ENCODE measurements at regions not wholly inside any gene's neighbourhood (a gene's known extent, or its start where the extent isn't known, plus 50 kb on each side); places are given as distances from the start of the nearest gene placed in this dataset.

DNA sequence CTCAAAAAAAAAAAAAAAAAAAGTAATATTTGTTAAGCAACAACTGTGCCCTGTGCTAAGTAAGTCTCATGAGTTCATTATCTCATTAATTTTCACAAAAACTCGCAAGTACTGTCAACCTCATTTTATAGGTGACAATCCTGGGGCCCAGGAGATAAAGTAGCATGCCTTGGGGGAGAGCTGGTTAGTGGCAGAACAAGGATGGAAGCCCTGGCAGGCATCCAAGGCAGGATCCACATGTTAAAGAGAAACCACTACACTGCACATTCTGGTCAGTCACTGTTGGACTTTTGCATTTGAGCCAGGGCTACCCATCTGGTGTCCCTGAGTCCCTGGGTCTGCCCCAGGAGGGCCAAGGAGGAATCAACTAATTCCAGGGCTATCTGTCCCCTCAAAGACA is 54.6 kb downstream of the ZFP36L2 start:
- FAIRE-seq = no peak
- TF ChIP-seq, protein P1, sequence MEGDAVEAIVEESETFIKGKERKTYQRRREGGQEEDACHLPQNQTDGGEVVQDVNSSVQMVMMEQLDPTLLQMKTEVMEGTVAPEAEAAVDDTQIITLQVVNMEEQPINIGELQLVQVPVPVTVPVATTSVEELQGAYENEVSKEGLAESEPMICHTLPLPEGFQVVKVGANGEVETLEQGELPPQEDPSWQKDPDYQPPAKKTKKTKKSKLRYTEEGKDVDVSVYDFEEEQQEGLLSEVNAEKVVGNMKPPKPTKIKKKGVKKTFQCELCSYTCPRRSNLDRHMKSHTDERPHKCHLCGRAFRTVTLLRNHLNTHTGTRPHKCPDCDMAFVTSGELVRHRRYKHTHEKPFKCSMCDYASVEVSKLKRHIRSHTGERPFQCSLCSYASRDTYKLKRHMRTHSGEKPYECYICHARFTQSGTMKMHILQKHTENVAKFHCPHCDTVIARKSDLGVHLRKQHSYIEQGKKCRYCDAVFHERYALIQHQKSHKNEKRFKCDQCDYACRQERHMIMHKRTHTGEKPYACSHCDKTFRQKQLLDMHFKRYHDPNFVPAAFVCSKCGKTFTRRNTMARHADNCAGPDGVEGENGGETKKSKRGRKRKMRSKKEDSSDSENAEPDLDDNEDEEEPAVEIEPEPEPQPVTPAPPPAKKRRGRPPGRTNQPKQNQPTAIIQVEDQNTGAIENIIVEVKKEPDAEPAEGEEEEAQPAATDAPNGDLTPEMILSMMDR (IDR thresholded peaks at IDR 0.05; ENCODE audit: insufficient read depth, missing control alignments) = no peak
- no peak for DNase-seq (ENCODE audit: insufficient read length, low spot score)

DNA sequence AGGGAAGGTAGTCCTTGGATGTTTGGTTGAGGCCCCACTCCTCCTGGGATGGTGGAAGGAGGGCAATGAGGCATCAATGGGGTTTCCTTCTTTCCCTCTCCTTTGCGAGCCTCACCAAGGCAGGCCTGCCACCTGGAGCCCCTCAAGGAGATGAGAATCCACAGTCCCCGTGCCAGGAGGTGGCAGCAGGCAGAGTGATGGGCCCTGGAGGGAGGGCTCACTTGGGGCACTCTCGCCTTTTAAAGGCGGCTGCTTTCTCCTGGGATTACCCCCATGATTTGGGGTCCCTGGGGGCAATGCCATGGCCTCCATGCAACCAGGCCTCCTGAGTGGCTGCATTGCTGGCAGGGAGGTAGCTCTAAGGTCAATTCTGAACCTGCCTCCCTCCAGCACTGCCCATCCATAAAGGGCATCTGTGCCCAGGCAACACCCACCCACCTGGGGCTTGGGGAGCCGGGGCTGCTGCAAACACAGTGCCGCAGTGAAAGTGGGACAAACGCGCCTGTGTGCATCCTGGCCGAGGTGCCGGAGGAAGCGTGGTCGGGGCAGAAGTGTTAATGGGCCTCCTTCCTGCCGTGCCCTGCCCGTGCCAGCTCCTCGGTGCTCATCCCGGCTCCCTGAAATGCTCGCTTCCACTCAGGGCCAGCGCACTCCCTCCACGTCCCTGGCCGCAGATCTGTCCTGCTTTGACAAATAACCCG is 55.9 kb downstream of the ZFP36L2 start:
- FAIRE-seq (no peak), DNase-seq (ENCODE audit: insufficient read length, low spot score) (no peak)
- TF ChIP-seq, protein P1 (IDR thresholded peaks at IDR 0.05; ENCODE audit: insufficient read depth, missing control alignments) = no peak

DNA sequence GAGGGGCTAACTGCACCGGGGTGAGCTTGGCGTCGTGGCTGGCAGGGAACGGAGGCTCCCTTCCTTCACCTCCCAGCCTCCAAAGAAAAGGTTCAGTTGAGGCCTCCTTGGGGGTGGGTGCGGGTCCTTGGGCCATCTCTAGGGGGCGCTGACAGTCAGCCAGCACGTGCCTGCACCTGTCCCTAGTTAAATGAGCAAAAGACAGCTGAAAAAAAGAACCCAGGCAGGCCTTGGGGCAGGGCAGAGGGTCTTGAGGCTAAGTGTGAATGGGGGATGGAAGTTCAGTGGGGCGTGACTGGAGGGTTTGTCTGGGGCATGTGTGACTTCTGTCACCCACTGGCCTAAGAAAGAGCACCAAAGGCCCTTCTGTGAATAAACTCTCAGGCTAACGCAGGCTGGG is 56.4 kb downstream of the ZFP36L2 start:
- FAIRE-seq (no peak), DNase-seq (ENCODE audit: insufficient read length, low spot score) (no peak)
- TF ChIP-seq, protein P1 (IDR thresholded peaks at IDR 0.05; ENCODE audit: insufficient read depth, missing control alignments) = peak; percentile 42

DNA sequence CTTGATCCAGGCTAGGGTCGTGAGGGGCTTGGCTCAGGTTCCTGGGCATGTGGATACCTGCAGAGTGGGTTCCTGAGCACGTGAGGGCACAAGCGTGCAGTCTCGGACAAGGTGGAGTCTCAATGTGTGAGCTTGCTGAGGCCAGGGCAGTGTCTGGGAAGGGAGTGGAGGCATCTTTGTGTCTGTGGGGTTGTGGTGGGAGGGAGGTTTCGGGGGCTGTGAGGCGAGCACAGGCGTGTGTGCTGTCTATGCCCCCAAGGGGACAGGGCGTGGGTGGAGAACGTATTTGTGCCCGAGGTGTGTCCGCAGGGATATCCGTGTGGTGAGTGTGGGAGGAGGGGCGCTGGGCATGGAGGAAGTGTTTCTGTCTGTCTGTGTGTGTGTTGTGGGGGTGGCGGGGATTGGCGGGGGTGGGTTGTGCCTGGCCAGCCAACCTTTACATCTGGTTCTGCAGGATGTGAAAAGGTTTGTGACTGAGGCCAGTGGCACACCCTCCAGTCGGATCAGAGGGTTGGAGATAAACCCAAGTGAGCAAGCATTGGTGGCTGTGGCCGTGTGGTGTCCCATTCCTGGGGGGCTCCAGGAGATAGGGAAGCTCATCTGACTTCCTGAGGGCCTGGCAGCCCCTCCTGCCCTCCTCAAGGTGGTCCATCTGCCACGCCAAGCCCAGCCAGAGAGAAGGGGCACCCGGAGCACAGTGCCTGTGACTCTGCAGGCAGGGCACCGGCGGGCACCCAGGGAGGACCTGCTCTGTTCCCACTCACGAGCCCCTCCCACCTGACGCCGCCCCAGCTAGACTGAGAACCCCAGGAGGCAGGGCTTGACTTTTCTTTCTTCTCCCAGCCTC is 57.1 kb downstream of the ZFP36L2 start:
- no peak for DNase-seq (ENCODE audit: insufficient read length, low spot score)
- TF ChIP-seq, protein P1 (IDR thresholded peaks at IDR 0.05; ENCODE audit: insufficient read depth, missing control alignments) = no peak
- no peak for FAIRE-seq

DNA sequence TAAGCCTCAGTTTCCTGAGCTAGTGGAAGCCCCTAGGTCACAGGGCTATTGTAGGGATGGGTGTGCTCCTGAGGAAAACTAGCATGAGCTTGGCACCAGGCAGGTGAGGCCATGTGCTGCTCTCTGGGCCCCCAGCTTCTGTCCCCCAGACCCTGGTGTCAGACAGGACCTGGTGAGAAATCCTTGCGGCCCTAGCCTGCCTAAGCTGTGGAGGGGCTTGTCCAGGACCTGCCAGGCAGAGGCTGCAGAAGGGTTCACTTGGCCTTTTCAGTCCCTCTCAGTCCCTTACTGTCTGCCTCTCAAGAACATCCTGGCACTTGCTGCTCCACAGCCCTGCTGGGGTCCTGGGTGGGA is 58.4 kb downstream of the ZFP36L2 start:
- FAIRE-seq (no peak), DNase-seq (ENCODE audit: insufficient read length, low spot score) (no peak)
- TF ChIP-seq, protein P1 (IDR thresholded peaks at IDR 0.05; ENCODE audit: insufficient read depth, missing control alignments) = no peak

DNA sequence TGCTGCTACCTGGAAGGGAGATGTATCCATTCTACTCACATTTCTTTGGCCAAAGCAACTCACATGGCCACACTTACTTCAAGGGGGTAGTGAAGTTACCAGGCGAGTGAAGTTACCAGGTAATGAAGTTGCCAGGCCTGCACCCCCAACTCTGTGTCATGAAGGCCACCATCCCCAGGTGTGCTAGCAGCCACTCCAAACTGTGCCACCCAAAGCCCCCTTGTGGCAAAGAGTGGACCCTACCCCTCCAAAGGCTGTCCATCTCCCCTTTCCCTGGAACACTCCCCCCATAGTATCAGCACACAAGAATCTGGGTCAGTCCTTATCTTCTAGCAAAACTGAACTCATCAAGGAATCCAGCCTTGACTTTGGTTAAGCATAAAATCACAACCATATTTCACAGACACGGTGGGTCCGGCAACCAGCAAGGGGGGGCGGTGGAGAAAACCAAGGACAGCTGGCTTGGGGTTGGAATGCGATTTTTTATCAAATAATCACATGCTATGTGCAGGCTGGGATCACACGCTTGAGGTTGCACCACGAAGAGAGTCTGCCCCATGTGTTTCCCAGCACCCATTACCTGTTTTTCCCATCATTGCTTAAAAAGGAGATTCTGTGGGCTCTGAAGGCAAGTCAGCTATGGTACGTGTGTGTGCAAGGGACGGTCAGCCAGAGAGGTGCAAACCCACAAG is 60.9 kb downstream of the ZFP36L2 start:
- TF ChIP-seq, protein P1 (IDR thresholded peaks at IDR 0.05; ENCODE audit: insufficient read depth, missing control alignments) = no peak
- FAIRE-seq (no peak), DNase-seq (ENCODE audit: insufficient read length, low spot score) (no peak)
